ENCODE measurements at regions not wholly inside any gene's neighbourhood (a gene's known extent, or its start where the extent isn't known, plus 50 kb on each side); places are given as distances from the start of the nearest gene placed in this dataset.
A peak's percentile ranks its signal among the peaks of the same experiment; 100 is the strongest.

GRCh38 chr7:34320412-34320811, 337.6 kb upstream of the NPSR1 start:
- Mint-ChIP-seq H3K9me3 (ENCODE audit: unreplicated experiment) (no peaks in the 10 kb centered on the region), H3K4me1 (ENCODE audit: low read depth, unreplicated experiment) (no peaks in the 10 kb centered on the region), H3K36me3 (ENCODE audit: unreplicated experiment) (no peaks in the 10 kb centered on the region), H3K27ac (ENCODE audit: unreplicated experiment) (no peak overlapping the region), H3K27me3 (ENCODE audit: unreplicated experiment) (no peaks in the 10 kb centered on the region), H3K4me3 (ENCODE audit: unreplicated experiment) (no peak overlapping the region)
- TF ChIP-seq CTCF (IDR thresholded peaks at IDR 0.05; ENCODE audit: partially characterized antibody, unreplicated experiment), result no peak
- DNase-seq, result no peak

GRCh38 chr7:34320926-34321661, 336.9 kb upstream of the NPSR1 start:
- peak; percentile 67 for DNase-seq
- H3K36me3 Mint-ChIP-seq (ENCODE audit: unreplicated experiment), result no peaks in the 10 kb centered on the region
- no peaks in the 10 kb centered on the region for H3K4me1 Mint-ChIP-seq (ENCODE audit: low read depth, unreplicated experiment)
- H3K27ac Mint-ChIP-seq (ENCODE audit: unreplicated experiment), result no peak overlapping the region
- H3K9me3 Mint-ChIP-seq (ENCODE audit: unreplicated experiment), result no peaks in the 10 kb centered on the region
- no peaks in the 10 kb centered on the region for H3K27me3 Mint-ChIP-seq (ENCODE audit: unreplicated experiment)
- peak; percentile 94 for TF ChIP-seq CTCF (IDR thresholded peaks at IDR 0.05; ENCODE audit: partially characterized antibody, unreplicated experiment)
- peak overlapping the region; percentile 83 for H3K4me3 Mint-ChIP-seq (ENCODE audit: unreplicated experiment)

GRCh38 chr7:34322841-34323240, 335.2 kb upstream of the NPSR1 start:
- no peak overlapping the region for H3K4me3 Mint-ChIP-seq (ENCODE audit: unreplicated experiment)
- no peak for DNase-seq
- TF ChIP-seq CTCF (IDR thresholded peaks at IDR 0.05; ENCODE audit: partially characterized antibody, unreplicated experiment), result no peak
- H3K27me3 Mint-ChIP-seq (ENCODE audit: unreplicated experiment), result no peaks in the 10 kb centered on the region
- H3K9me3 Mint-ChIP-seq (ENCODE audit: unreplicated experiment), result no peaks in the 10 kb centered on the region
- no peaks in the 10 kb centered on the region for H3K36me3 Mint-ChIP-seq (ENCODE audit: unreplicated experiment)
- no peaks in the 10 kb centered on the region for H3K4me1 Mint-ChIP-seq (ENCODE audit: low read depth, unreplicated experiment)
- no peak overlapping the region for H3K27ac Mint-ChIP-seq (ENCODE audit: unreplicated experiment)

GRCh38 chr7:34327681-34328080, 330.3 kb upstream of the NPSR1 start:
- no peaks in the 10 kb centered on the region for H3K9me3 Mint-ChIP-seq (ENCODE audit: unreplicated experiment)

More at GRCh38 chr7:34327681-34328080, 330.3 kb upstream of the NPSR1 start:
- no peak for DNase-seq
- H3K27me3 Mint-ChIP-seq (ENCODE audit: unreplicated experiment), result no peaks in the 10 kb centered on the region
- no peak overlapping the region for H3K4me3 Mint-ChIP-seq (ENCODE audit: unreplicated experiment)
- H3K27ac Mint-ChIP-seq (ENCODE audit: unreplicated experiment), result no peak overlapping the region
- H3K36me3 Mint-ChIP-seq (ENCODE audit: unreplicated experiment), result no peaks in the 10 kb centered on the region
- TF ChIP-seq CTCF (IDR thresholded peaks at IDR 0.05; ENCODE audit: partially characterized antibody, unreplicated experiment), result no peak
- no peaks in the 10 kb centered on the region for H3K4me1 Mint-ChIP-seq (ENCODE audit: low read depth, unreplicated experiment)

Data from glutamatergic neuron (in vitro differentiated cells).